Breast epithelium (tissue), 3 donors: ENCODE measurements at regions not wholly inside any gene's neighbourhood (a gene's known extent, or its start where the extent isn't known, plus 50 kb on each side); places are given as distances from the start of the nearest gene placed in this dataset.
A peak's percentile ranks its signal among the peaks of the same experiment; 100 is the strongest.

Experiments used
- CTCF ChIP-seq, 3 donors: fragments of 450-650 bp; IDR thresholded peaks; one replicate each; pipeline ENCODE4 v1.5.1; 2016 to 2017; ENCODE audit warnings: antibody characterized with exemption in 3 of 3, mild to moderate bottlenecking in 3 of 3, moderate library complexity in 3 of 3
- POLR2A ChIP-seq: fragments of 450-650 bp; IDR thresholded peaks from one replicate; pipeline ENCODE4 v1.6.1; 2016; ENCODE audit warnings: antibody characterized with exemption, mild to moderate bottlenecking, moderate library complexity

- peak in 1 of 3 donors; percentile 24 for TF ChIP-seq CTCF (IDR thresholded peaks at IDR 0.05)
- no peak for TF ChIP-seq POLR2A
Observed at GRCh38 chr13:70960841-70961443, 852.7 kb upstream of the KLHL1 start.
